Liver (tissue), 7 donors: ENCODE measurements at regions not wholly inside any gene's neighbourhood (a gene's known extent, or its start where the extent isn't known, plus 50 kb on each side); places are given as distances from the start of the nearest gene placed in this dataset.

Experiments
- DNase-seq: peaks from one replicate; pipeline ENCODE4 v3.0.0-alpha.2; 2017; ENCODE audit warnings: low spot score
- H3K27ac ChIP-seq, 2 donors: one replicate each; pipeline ENCODE4 v1.7.0; 2013; ENCODE audit warnings: inconsistent platforms in 2 of 2, low read length in 2 of 2, control low read depth in 1 of 2, low read depth in 1 of 2, mild to moderate bottlenecking in 1 of 2
- H3K27me3 ChIP-seq, 4 donors: one replicate each; pipeline versions ENCODE4 v1.6.1 to v1.7.0; 2013; ENCODE audit warnings: low read length in 3 of 4, inconsistent platforms in 1 of 4, mild to moderate bottlenecking in 1 of 4, moderate library complexity in 1 of 4; ENCODE audit not compliant: control insufficient read depth in 4 of 4, insufficient read depth in 4 of 4
- H3K36me3 ChIP-seq, 4 donors: one replicate each; pipeline versions ENCODE4 v1.6.1 to v1.7.0; 2013; ENCODE audit warnings: low read length in 3 of 4, mild to moderate bottlenecking in 3 of 4, low read depth in 1 of 4, moderate library complexity in 1 of 4; ENCODE audit not compliant: control insufficient read depth in 4 of 4, insufficient read depth in 3 of 4
- H3K4me1 ChIP-seq, 4 donors: one replicate each; pipeline versions ENCODE4 v1.6.1 to v1.7.0; 2013; ENCODE audit warnings: low read length in 3 of 4, mild to moderate bottlenecking in 3 of 4, moderate library complexity in 1 of 4; ENCODE audit not compliant: control insufficient read depth in 4 of 4, insufficient read depth in 4 of 4
- H3K4me3 ChIP-seq, 3 donors: one replicate each; pipeline versions ENCODE4 v1.6.1 to v1.7.0; 2013; ENCODE audit warnings: low read length in 3 of 3, control low read depth in 1 of 3, low read depth in 1 of 3, mild to moderate bottlenecking in 1 of 3
- H3K9ac ChIP-seq, 2 donors: one replicate each; pipeline ENCODE4 v1.7.0; 2013; ENCODE audit warnings: low read length in 2 of 2, mild to moderate bottlenecking in 2 of 2, moderate library complexity in 2 of 2, control low read depth in 1 of 2, low read depth in 1 of 2
- H3K9me3 ChIP-seq, 4 donors: one replicate each; pipeline versions ENCODE4 v1.6.1 to v1.7.0; 2013; ENCODE audit warnings: low read length in 3 of 4; ENCODE audit not compliant: control insufficient read depth in 4 of 4
- ATF3 ChIP-seq: IDR thresholded peaks from 2 replicates; pipeline ENCODE4 v1.6.1; 2016; ENCODE audit warnings: antibody characterized with exemption
- EGR1 ChIP-seq, 2 donors: IDR thresholded peaks; 2 replicates each; pipeline ENCODE4 v1.6.1; 2016 to 2018; ENCODE audit warnings: antibody characterized with exemption in 2 of 2, low read depth in 2 of 2
- FOXA1 ChIP-seq: IDR thresholded peaks from 2 replicates; pipeline ENCODE4 v1.6.1; 2016; ENCODE audit warnings: antibody characterized with exemption
- FOXA2 ChIP-seq: IDR thresholded peaks from 2 replicates; pipeline ENCODE4 v1.6.1; 2016; ENCODE audit warnings: antibody characterized with exemption
- GABPA ChIP-seq, 2 donors: IDR thresholded peaks in 1 of 2; conservative IDR thresholded peaks in 1 of 2; 2 replicates each; pipeline ENCODE4 v1.6.1; 2016; ENCODE audit warnings: antibody characterized with exemption in 2 of 2, mild to moderate bottlenecking in 1 of 2, moderate library complexity in 1 of 2
- HNF4G ChIP-seq: IDR thresholded peaks from 2 replicates; pipeline ENCODE4 v1.6.1; 2016; ENCODE audit warnings: antibody characterized with exemption
- JUND ChIP-seq, 2 donors: IDR thresholded peaks; 2 replicates each; pipeline ENCODE4 v1.6.1; 2016; ENCODE audit warnings: antibody characterized with exemption in 2 of 2
- NR2F2 ChIP-seq: IDR thresholded peaks from 2 replicates; pipeline ENCODE4 v1.6.1; 2016; ENCODE audit warnings: antibody characterized with exemption
- REST ChIP-seq: IDR thresholded peaks from 2 replicates; pipeline ENCODE4 v1.6.1; 2016; ENCODE audit warnings: antibody characterized with exemption, mild to moderate bottlenecking
- RXRA ChIP-seq, 2 donors: IDR thresholded peaks; 2 replicates each; pipeline ENCODE4 v1.6.1; 2017 to 2018; ENCODE audit warnings: antibody characterized with exemption in 2 of 2, mild to moderate bottlenecking in 1 of 2
- TAF1 ChIP-seq: conservative IDR thresholded peaks from 2 replicates; pipeline ENCODE4 v1.6.1; 2016; ENCODE audit warnings: antibody characterized with exemption, mild to moderate bottlenecking
- YY1 ChIP-seq: IDR thresholded peaks from 2 replicates; pipeline ENCODE4 v1.6.1; 2016; ENCODE audit warnings: antibody characterized with exemption, mild to moderate bottlenecking
- ZBTB33 ChIP-seq: IDR thresholded peaks from 2 replicates; pipeline ENCODE4 v1.6.1; 2016; ENCODE audit warnings: antibody characterized with exemption
- WGBS: extraction: QIAGEN DNeasy Blood & Tissue Kit; methylation state at CpG from one replicate; pipeline ENCODE4 v1.1.7; 2013; 5-methylcytosine and 5-hydroxymethylcytosine counted together
- donor health status: healthy.
- donor health status: healthy.
- donor health status: healthy.
- donor health status: healthy.

- 96% methylated on average over 1 of the region's 1 CpG for WGBS
- Histone ChIP-seq H3K27ac (no peak overlapping the region), H3K36me3 (no peaks in the 10 kb centered on the region), H3K4me1 (no peaks in the 10 kb centered on the region), H3K27me3 (no peaks in the 10 kb centered on the region), H3K9me3 (peaks cover 0 to 12% (median 4%) of the 10 kb centered on the region in 4 donors), H3K4me3 (no peak overlapping the region), H3K9ac (no peak overlapping the region)
- DNase-seq = no peak
- no peak for TF ChIP-seq FOXA1
- TF ChIP-seq JUND (IDR thresholded peaks at IDR 0.05) = no peak
- no peak for TF ChIP-seq ZBTB33
- no peak for TF ChIP-seq NR2F2
- TF ChIP-seq YY1 = no peak
Observed at GRCh38 chr3:41129731-41130130, 69.6 kb upstream of the CTNNB1 start.

- Histone ChIP-seq H3K9me3 (peaks cover 0 to 9% (median 3%) of the 10 kb centered on the region in 4 donors), H3K27me3 (no peaks in the 10 kb centered on the region), H3K9ac (no peak overlapping the region), H3K27ac (no peak overlapping the region), H3K4me1 (no peaks in the 10 kb centered on the region), H3K36me3 (no peaks in the 10 kb centered on the region), H3K4me3 (no peak overlapping the region)
- 80% methylated on average over 3 of the region's 3 CpGs for WGBS
- no peak for DNase-seq
- TF ChIP-seq ATF3 (no peak), HNF4G (no peak), JUND (IDR thresholded peaks at IDR 0.05) (no peak), EGR1 (IDR thresholded peaks at IDR 0.05; ENCODE audit: low read depth in 2 of 2) (no peak), TAF1 (no peak)
Observed at GRCh38 chr3:41131224-41131623, 68.1 kb upstream of the CTNNB1 start.

- H3K27ac ChIP-seq = no peak overlapping the region
- DNase-seq = no peak
- WGBS = 77% methylated on average over 1 of the region's 1 CpG
- H3K4me3 ChIP-seq = no peak overlapping the region
- TF ChIP-seq FOXA1 = no peak
- TF ChIP-seq RXRA (IDR thresholded peaks at IDR 0.05) = no peak
- no peak for TF ChIP-seq EGR1 (IDR thresholded peaks at IDR 0.05; ENCODE audit: low read depth in 2 of 2)
- no peak for TF ChIP-seq GABPA (IDR thresholded peaks at IDR 0.05 in 1 of 2, conservative IDR thresholded peaks at IDR 0.05 in 1 of 2)
- TF ChIP-seq FOXA2 = no peak
- TF ChIP-seq JUND (IDR thresholded peaks at IDR 0.05) = no peak
- no peak for TF ChIP-seq ATF3
- TF ChIP-seq REST = no peak
- H3K36me3 ChIP-seq = no peaks in the 10 kb centered on the region
- H3K9me3 ChIP-seq = no peaks in the 10 kb centered on the region
- no peaks in the 10 kb centered on the region for H3K4me1 ChIP-seq
- H3K9ac ChIP-seq = no peak overlapping the region
- H3K27me3 ChIP-seq = no peaks in the 10 kb centered on the region
Observed at GRCh38 chr3:41137686-41138111, 61.6 kb upstream of the CTNNB1 start.
